ENCODE measurements at regions not wholly inside any gene's neighbourhood (a gene's known extent, or its start where the extent isn't known, plus 50 kb on each side); places are given as distances from the start of the nearest gene placed in this dataset.

DNA sequence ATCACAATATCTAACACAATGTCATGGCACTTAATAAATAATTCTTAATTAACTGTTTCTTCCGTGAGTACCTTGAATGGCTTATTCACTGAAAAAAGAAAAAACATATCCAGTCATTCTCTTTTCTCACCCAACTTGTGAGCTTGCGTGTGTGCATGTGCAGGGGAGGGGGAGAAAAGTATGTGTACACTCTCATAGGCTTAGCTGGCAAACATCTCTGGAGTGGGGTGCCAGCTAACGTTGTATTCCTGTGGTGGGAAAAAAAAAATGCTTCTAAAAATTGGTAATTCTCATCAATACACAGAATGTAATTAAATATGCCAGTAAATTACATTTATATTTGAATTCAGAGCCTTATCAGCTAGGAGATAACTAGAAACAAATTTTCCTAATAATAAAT lies 291.9 kb upstream of the NOX3 start:
- peaks cover 10% of the 10 kb centered on the region for H3K9me3 Mint-ChIP-seq
- TF ChIP-seq, protein P1, sequence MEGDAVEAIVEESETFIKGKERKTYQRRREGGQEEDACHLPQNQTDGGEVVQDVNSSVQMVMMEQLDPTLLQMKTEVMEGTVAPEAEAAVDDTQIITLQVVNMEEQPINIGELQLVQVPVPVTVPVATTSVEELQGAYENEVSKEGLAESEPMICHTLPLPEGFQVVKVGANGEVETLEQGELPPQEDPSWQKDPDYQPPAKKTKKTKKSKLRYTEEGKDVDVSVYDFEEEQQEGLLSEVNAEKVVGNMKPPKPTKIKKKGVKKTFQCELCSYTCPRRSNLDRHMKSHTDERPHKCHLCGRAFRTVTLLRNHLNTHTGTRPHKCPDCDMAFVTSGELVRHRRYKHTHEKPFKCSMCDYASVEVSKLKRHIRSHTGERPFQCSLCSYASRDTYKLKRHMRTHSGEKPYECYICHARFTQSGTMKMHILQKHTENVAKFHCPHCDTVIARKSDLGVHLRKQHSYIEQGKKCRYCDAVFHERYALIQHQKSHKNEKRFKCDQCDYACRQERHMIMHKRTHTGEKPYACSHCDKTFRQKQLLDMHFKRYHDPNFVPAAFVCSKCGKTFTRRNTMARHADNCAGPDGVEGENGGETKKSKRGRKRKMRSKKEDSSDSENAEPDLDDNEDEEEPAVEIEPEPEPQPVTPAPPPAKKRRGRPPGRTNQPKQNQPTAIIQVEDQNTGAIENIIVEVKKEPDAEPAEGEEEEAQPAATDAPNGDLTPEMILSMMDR (IDR thresholded peaks at IDR 0.05; ENCODE audit: unreplicated experiment in 3 of 3): no peak
- no peak overlapping the region for H3K4me3 Mint-ChIP-seq
- H3K4me1 Mint-ChIP-seq: no peaks in the 10 kb centered on the region
- no peaks in the 10 kb centered on the region for H3K36me3 Mint-ChIP-seq (ENCODE audit: low read depth)
- no peak overlapping the region for H3K27ac Mint-ChIP-seq
- peaks cover 4% of the 10 kb centered on the region for H3K27me3 Mint-ChIP-seq (ENCODE audit: low read depth)

DNA sequence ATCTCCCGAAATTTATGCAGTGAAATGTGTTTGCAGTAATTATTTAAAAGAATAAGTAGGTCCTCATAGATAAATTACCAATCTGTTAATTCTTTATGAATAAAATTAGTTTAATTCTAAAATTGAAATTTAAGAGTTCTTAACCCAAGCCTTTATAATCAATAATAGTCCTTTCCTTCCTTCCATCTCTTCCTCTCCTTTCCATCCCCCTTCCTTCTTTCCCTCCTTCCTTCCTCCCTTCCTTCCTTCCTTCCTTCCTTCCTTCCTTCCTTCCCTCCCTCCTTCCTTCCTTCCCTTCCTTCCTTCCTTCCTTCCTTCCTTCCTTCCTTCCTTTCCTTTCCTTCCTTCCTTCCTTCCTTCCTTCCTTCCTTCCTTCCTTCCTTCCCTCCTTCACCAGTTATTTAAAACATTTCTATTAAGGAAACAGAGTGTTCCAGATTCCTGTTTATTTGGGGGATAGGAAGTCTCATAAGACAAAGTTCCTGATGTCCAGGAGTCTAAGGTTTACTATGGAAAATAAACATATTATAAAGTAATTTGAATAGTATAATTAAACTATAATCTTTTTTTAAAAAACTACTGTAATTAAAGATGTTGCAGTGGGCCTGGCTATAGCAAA lies 285.3 kb upstream of the NOX3 start:
- Mint-ChIP-seq H3K9me3 (no peaks in the 10 kb centered on the region), H3K4me3 (no peak overlapping the region), H3K36me3 (ENCODE audit: low read depth) (no peaks in the 10 kb centered on the region), H3K27me3 (ENCODE audit: low read depth) (peaks cover 7% of the 10 kb centered on the region), H3K4me1 (no peaks in the 10 kb centered on the region), H3K27ac (no peak overlapping the region)
- TF ChIP-seq, protein P1 (IDR thresholded peaks at IDR 0.05; ENCODE audit: unreplicated experiment in 3 of 3): no peak

DNA sequence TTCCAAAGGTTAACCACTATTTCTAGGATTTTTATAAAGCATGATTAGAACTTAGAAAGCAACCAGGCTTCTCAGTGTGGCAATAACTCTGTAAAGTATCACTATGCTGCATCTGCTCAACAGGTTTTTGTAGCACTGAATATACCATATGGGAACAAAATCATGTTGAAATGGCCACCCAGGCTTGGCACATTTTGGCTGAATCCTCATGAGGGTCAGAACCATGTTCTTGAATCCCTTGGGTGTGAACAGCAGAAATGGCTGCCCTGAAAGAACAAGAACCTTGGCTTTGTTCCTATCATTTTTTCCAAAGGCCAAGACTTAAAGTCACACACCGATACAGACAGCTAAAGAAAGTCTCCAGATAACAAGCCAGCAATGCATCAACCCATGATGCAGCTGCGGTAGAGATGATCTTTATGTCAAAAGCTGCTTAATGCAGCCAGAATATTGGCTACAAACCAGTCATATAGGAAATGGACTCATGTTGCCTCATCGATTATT lies 283.0 kb upstream of the NOX3 start:
- Mint-ChIP-seq H3K4me3 (no peak overlapping the region), H3K27me3 (ENCODE audit: low read depth) (peaks cover 7% of the 10 kb centered on the region), H3K4me1 (no peaks in the 10 kb centered on the region), H3K27ac (no peak overlapping the region), H3K9me3 (no peaks in the 10 kb centered on the region), H3K36me3 (ENCODE audit: low read depth) (no peaks in the 10 kb centered on the region)
- TF ChIP-seq, protein P1 (IDR thresholded peaks at IDR 0.05; ENCODE audit: unreplicated experiment in 3 of 3): no peak

DNA sequence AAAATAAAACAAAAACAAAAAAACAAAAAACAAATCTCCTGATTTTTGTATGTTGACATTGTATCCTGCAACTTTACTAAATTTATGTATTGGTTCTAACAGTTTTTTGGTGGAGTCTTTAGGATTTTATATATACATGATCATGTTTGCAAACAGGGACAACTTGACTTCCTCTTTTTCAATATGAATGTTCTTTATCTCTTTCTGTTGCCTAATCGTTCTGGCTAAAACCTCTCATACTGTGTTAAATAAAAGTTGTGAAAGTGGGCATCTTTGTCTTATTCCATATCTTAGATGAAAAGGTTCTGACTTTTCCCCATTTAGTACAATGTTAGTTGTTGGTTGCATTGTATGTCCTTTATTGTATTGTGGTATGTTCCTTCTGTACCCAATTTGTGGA lies 261.7 kb upstream of the NOX3 start:
- TF ChIP-seq, protein P1 (IDR thresholded peaks at IDR 0.05; ENCODE audit: unreplicated experiment in 3 of 3): no peak
- no peak overlapping the region for H3K27ac Mint-ChIP-seq
- no peaks in the 10 kb centered on the region for H3K27me3 Mint-ChIP-seq (ENCODE audit: low read depth)
- no peak overlapping the region for H3K4me3 Mint-ChIP-seq
- H3K36me3 Mint-ChIP-seq (ENCODE audit: low read depth): no peaks in the 10 kb centered on the region
- peaks cover 3% of the 10 kb centered on the region for H3K9me3 Mint-ChIP-seq
- H3K4me1 Mint-ChIP-seq: no peaks in the 10 kb centered on the region

DNA sequence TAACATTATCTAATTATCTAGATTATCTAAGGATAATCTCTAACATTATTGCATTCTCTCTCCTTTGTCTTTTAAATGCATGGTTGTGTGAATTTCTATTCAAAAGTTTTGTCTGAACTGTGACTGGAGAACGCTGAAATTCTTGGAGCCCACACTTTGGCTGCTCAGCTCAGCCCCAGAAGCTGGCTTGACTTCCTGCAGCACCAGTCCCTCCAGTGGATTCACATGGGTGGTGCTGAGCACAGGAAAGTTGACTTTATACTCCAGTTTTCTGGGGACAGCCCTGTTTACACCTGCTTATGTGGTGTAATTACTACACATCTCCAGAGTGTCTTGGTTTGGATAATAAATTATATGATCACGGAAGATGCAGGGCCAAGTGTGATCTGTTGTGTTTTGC lies 255.1 kb upstream of the NOX3 start:
- Mint-ChIP-seq H3K4me1 (no peaks in the 10 kb centered on the region), H3K4me3 (no peak overlapping the region), H3K36me3 (ENCODE audit: low read depth) (no peaks in the 10 kb centered on the region), H3K27ac (no peak overlapping the region), H3K27me3 (ENCODE audit: low read depth) (peaks cover 4% of the 10 kb centered on the region), H3K9me3 (peaks cover 10% of the 10 kb centered on the region)
- TF ChIP-seq, protein P1 (IDR thresholded peaks at IDR 0.05; ENCODE audit: unreplicated experiment in 3 of 3): no peak

DNA sequence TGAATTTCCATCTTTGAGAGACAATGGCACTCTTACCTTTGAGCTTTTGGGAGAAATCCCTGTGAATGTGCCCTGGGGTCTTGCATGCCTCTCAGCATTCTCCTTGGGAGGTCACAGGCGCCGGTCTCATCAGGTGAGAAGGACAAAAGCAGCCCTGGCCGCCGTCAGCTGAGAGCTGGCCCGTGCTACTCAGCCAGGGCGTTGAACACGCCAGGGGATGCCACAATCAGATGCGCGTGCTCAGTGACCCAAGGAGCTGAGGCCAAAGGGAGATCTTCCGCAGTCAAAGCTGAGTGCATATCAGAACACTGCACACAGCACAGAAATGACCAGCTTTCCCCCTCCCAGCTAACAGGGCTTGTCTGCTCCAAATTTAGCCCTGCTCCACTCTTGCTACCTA lies 253.6 kb upstream of the NOX3 start:
- peaks cover 10% of the 10 kb centered on the region for H3K9me3 Mint-ChIP-seq
- H3K4me3 Mint-ChIP-seq: no peak overlapping the region
- no peaks in the 10 kb centered on the region for H3K4me1 Mint-ChIP-seq
- H3K27me3 Mint-ChIP-seq (ENCODE audit: low read depth): peaks cover 4% of the 10 kb centered on the region
- H3K27ac Mint-ChIP-seq: no peak overlapping the region
- TF ChIP-seq, protein P1 (IDR thresholded peaks at IDR 0.05; ENCODE audit: unreplicated experiment in 3 of 3): no peak
- H3K36me3 Mint-ChIP-seq (ENCODE audit: low read depth): no peaks in the 10 kb centered on the region
